NT2/D1 (cell line): ENCODE measurements at regions not wholly inside any gene's neighbourhood (a gene's known extent, or its start where the extent isn't known, plus 50 kb on each side); places are given as distances from the start of the nearest gene placed in this dataset.

Source experiments
- DNase-seq: peaks from one replicate; pipeline ENCODE4 v3.0.0-alpha.2; 2011; ENCODE audit warnings: low read depth, low spot score
- H3K27me3 ChIP-seq: 2 replicates; pipeline ENCODE4 v1.6.0; 2011; ENCODE audit warnings: mild to moderate bottlenecking; ENCODE audit not compliant: insufficient read length, insufficient read depth
- H3K36me3 ChIP-seq: 2 replicates; pipeline ENCODE4 v1.6.1; 2011; ENCODE audit warnings: mild to moderate bottlenecking, low read length, mixed read lengths; ENCODE audit not compliant: insufficient read depth, insufficient read length
- H3K4me1 ChIP-seq: 2 replicates; pipeline ENCODE4 v1.5.1; 2011; ENCODE audit not compliant: insufficient read depth, insufficient read length
- H3K4me3 ChIP-seq: 2 replicates; pipeline ENCODE4 v1.5.1; 2011; ENCODE audit warnings: low read depth; ENCODE audit not compliant: insufficient read length
- H3K9ac ChIP-seq: 2 replicates; pipeline ENCODE4 v1.6.0; 2011; ENCODE audit warnings: low read depth; ENCODE audit not compliant: insufficient read length
- H3K9me3 ChIP-seq: 2 replicates; pipeline ENCODE4 v1.5.1; 2011; ENCODE audit warnings: mild to moderate bottlenecking, low read length; ENCODE audit not compliant: insufficient read depth
- SUZ12 ChIP-seq: IDR thresholded peaks from 2 replicates; pipeline ENCODE4 v1.6.1; 2011; ENCODE audit not compliant: insufficient read length, insufficient read depth; ENCODE audit errors: extremely low read depth
- YY1 ChIP-seq: IDR thresholded peaks from 2 replicates; pipeline ENCODE4 v1.6.1; 2011; ENCODE audit not compliant: insufficient read length, insufficient read depth
- ZNF274 ChIP-seq: IDR thresholded peaks from 2 replicates; pipeline ENCODE4 v1.6.1; 2011; ENCODE audit warnings: mild to moderate bottlenecking, low read depth, low read length

DNA sequence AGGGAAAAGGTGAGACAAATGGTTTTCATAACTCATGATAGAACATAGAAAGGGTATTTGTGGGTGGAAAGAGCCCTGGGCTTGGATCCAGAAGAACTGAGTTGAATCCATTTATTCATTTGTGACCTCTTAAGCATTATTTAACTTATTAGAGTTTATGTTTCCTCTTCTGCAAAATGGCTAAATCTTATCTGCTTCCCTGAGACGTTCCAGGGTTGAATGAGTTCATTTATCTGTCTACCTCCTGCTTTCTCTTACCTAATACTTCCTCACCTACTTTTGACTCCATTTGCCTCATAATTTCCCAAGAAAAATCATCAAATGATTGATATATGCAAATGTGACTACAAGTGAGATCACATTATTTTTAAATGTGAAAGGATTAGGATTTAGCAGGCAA is 152.7 kb upstream of the GAS1 start:
- Histone ChIP-seq H3K4me3 (no peak overlapping the region), H3K4me1 (no peaks in the 10 kb centered on the region), H3K9me3 (no peaks in the 10 kb centered on the region), H3K36me3 (no peaks in the 10 kb centered on the region), H3K9ac (no peak overlapping the region), H3K27me3 (no peaks in the 10 kb centered on the region)
- no peak for DNase-seq
- TF ChIP-seq YY1 (no peak), SUZ12 (no peak), ZNF274 (no peak)

DNA sequence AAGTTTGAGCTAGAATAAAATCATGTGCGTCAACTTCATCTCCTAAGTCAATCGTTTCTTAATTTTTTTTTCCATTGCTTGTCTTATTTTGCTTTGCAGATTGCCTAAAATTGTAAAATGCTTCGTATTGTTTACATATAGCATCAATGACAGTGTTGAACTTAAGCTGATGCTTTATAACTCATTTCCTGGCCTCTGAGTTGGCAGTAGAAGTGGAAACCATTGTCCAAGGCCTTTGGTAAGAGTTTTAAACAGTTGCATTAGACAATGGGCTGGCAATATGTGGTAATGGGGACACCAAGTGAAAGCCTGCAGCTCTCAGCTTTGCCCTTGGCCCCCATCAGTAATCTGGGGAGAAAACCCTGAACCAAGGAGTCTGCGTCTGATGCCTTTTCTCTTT is 154.8 kb upstream of the GAS1 start:
- DNase-seq, result no peak
- TF ChIP-seq ZNF274 (no peak), YY1 (no peak), SUZ12 (no peak)
- H3K9ac ChIP-seq, result no peak overlapping the region
- H3K9me3 ChIP-seq, result no peaks in the 10 kb centered on the region
- H3K4me1 ChIP-seq, result no peaks in the 10 kb centered on the region
- H3K36me3 ChIP-seq, result no peaks in the 10 kb centered on the region
- H3K27me3 ChIP-seq, result no peaks in the 10 kb centered on the region
- H3K4me3 ChIP-seq, result no peak overlapping the region

DNA sequence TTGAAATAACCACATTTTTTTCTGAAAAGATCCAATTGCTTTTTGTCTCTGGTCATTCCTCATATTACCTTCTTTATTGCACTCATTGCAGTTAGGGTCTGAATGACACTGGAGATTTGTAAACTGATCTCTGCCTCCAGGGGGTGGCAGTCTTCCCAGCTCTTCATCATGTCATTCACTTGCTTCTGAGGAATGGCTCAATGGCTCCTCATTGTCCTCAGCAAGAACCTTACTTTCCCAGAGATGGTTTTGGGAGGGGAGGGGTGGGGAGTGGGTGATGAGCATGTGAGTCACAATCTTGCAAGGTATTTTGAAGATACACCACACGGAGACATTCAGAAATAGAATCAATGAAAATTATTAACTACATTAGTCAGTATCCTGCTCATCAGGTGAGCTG is 159.8 kb upstream of the GAS1 start:
- Histone ChIP-seq H3K27me3 (no peaks in the 10 kb centered on the region), H3K36me3 (no peaks in the 10 kb centered on the region), H3K4me1 (no peaks in the 10 kb centered on the region), H3K4me3 (no peak overlapping the region), H3K9ac (no peak overlapping the region), H3K9me3 (peaks cover 12% of the 10 kb centered on the region)
- peak; percentile 44 for DNase-seq
- no peak for TF ChIP-seq ZNF274
- no peak for TF ChIP-seq SUZ12
- no peak for TF ChIP-seq YY1

DNA sequence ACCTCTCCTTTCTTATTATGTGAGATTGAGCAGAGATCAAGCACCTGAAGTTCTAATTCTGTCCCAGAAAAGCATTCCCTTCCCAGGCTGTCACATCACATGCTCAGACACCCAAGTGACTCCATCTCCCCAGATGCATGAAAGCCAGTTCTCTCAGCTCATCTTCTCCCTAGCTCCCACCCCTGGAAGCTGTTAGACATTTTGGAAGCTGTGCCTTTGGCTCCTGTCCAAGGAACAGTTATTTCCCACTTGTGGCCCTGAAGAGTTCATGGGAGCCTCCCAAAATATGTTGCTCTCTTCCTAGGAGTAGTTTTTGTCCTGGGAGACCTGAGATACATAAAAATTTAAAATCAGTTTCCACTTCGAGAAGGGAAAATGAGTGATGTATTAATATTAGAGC is 161.4 kb upstream of the GAS1 start:
- Histone ChIP-seq H3K4me3 (no peak overlapping the region), H3K4me1 (no peaks in the 10 kb centered on the region), H3K9ac (no peak overlapping the region), H3K36me3 (no peaks in the 10 kb centered on the region), H3K27me3 (no peaks in the 10 kb centered on the region), H3K9me3 (peaks cover 12% of the 10 kb centered on the region)
- DNase-seq, result no peak
- TF ChIP-seq YY1 (no peak), SUZ12 (no peak), ZNF274 (no peak)

DNA sequence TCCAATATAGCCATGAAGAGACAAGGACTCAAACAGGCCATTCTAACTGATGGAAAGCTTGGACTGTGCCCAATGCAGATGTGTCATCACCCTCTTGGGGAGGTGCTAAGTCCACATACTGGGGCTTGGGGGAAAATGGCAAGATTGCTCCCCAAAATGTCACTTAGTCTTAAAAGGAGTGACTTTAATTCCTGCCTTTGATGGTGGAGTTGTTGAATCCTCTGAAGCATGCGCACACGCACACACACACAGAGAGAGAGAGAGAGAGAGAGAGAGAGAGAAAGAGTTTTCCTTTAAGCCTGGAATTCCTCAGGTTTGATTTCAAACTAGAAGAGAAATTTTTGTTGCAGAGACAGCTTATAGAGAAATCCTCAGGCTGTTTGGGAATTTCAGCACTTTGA is 161.9 kb upstream of the GAS1 start:
- DNase-seq, result no peak
- no peak for TF ChIP-seq ZNF274
- H3K9me3 ChIP-seq, result peaks cover 12% of the 10 kb centered on the region
- no peaks in the 10 kb centered on the region for H3K27me3 ChIP-seq
- no peak overlapping the region for H3K9ac ChIP-seq
- H3K4me1 ChIP-seq, result no peaks in the 10 kb centered on the region
- no peak overlapping the region for H3K4me3 ChIP-seq
- H3K36me3 ChIP-seq, result no peaks in the 10 kb centered on the region

DNA sequence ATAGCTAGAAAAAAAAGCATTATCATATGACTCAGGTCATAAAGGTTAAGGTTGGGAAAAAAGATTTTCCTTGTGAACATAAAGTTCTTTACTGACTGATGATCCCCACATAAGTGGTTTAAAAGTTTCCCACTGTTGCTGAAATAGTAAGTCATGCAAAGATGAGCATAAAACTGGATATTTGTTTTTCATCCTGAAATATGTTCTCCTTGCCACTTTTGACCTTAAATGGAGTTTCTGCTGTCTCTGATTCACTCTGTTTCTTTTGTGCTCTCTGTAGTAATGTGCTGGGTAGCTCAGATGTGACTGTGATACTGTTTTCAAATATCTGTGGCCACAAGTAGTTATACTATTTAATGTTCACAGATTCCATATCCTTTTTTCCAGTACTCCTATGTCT is 162.5 kb upstream of the GAS1 start:
- Histone ChIP-seq H3K4me3 (no peak overlapping the region), H3K4me1 (no peaks in the 10 kb centered on the region), H3K9ac (no peak overlapping the region), H3K36me3 (no peaks in the 10 kb centered on the region), H3K27me3 (no peaks in the 10 kb centered on the region), H3K9me3 (peaks cover 12% of the 10 kb centered on the region)
- TF ChIP-seq YY1, result no peak
- no peak for TF ChIP-seq SUZ12
- no peak for TF ChIP-seq ZNF274
- DNase-seq, result no peak

DNA sequence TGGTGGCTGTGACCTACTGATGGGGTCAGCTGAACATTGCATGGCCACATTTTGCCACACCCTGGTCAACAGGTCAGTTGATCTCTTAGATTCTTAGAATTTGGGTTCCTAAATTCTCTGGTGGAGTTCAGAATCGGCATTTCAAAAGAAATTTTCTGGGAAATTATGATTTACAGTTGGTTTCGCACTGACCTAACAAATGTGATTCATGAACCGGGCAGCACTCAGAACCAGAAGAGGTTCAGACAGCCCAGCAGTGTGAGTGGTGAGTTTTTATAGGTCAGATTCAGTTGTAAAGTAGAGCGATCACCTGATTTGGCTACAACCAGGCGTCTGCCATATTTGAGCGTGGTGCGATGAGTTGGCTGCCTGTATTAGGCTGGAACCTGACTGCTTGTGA is 163.7 kb upstream of the GAS1 start:
- TF ChIP-seq ZNF274, result no peak
- TF ChIP-seq YY1, result no peak
- H3K4me3 ChIP-seq, result no peak overlapping the region
- no peaks in the 10 kb centered on the region for H3K27me3 ChIP-seq
- DNase-seq, result no peak
- no peaks in the 10 kb centered on the region for H3K4me1 ChIP-seq
- peaks cover 12% of the 10 kb centered on the region for H3K9me3 ChIP-seq
- H3K36me3 ChIP-seq, result no peaks in the 10 kb centered on the region
- H3K9ac ChIP-seq, result no peak overlapping the region

DNA sequence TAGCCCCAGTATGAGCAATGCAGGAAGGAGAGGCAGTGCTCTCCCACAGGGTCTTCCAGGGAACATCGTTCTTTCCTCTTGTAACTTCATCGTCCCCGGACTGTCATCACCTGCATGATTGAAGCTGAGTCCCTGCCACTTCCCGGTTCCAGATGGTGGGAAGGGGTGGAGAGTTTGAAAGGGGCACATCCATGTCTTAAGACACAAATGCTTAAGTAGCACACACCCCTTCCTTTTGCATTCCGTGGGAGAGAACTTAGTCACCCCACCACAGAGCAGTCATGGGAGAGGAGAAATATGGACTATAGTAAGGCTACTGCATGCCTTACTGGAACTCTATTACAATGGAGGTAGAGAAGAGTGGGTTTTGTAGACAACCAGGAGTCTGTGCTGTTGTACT is 165.3 kb upstream of the GAS1 start:
- Histone ChIP-seq H3K9ac (no peak overlapping the region), H3K4me3 (no peak overlapping the region), H3K4me1 (no peaks in the 10 kb centered on the region), H3K36me3 (no peaks in the 10 kb centered on the region), H3K27me3 (no peaks in the 10 kb centered on the region), H3K9me3 (peaks cover 12% of the 10 kb centered on the region)
- DNase-seq, result no peak
- TF ChIP-seq SUZ12, result no peak
- no peak for TF ChIP-seq ZNF274
- TF ChIP-seq YY1, result no peak
